Caki2 (cell line): ENCODE measurements at regions not wholly inside any gene's neighbourhood (a gene's known extent, or its start where the extent isn't known, plus 50 kb on each side); places are given as distances from the start of the nearest gene placed in this dataset.
A peak's percentile ranks its signal among the peaks of the same experiment; 100 is the strongest.
"Not testable (repeated sequence)": the region's sequence is repeated elsewhere in the genome, so short reads cannot be mapped to it uniquely, and the experiment has no call there.

Source experiments
- DNase-seq: peaks from one replicate; pipeline ENCODE4 v3.0.0-alpha.2; 2015; ENCODE audit warnings: low read depth
- in situ Hi-C: cut with HindIII; loops from 2 replicates; pipeline ENCODE4 v1.10.0; 2016; ENCODE audit warnings: low sequenced_read_pairs, low pct_unique_long_range_greater_than_20kb, mixed read lengths

DNA sequence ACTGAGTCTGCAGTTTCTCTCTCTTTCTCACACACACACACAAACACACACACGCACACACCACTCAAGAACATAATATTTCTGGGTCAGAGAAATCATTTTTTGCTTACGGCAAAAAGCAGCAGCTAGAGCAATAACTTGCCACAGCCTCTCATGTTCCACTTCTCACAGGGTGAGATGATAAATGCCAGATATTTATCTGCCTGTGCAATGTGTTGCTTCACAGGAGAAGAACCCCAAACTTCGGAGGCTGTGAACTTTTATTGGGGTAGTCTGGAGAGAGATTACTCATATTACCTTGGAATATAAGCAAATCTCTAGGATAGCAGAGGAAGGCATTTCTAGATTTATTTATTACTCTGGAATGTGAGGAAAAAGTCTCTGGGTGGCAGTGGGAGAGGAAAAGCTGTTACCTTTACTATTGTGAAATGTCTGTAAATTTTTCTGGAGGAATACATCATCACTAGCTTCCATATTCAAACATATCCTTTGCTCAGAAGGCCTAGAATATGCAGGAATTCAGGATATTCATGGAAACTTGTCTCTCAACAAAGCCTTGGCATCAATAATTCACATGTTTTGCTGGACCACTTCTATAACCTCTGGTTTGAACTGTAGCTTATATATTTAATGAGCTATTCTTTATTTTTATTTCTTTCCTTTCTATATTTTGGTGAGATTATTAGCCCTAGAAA lies 369.2 kb downstream of the NSUN3 start:
- no peak for DNase-seq
- in situ Hi-C loops, result no loop called here

DNA sequence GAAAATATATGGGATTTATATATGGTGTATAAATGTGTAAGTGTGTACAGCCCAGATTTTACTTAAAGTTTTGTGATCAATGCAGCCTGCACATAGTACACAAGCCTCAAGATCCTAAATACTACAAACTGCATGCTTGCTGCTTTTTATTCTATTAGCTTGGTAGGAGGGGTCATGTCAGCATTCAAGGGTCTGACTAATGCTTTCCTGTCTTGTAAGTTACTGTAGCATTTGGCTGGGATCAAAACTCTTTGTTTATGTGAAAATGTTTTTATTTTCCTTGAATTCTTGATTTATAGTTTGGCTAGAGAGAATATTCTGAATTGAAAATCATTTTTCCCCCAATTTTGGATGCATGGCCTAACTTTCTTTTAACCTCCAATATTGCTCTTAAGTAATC lies 370.9 kb downstream of the NSUN3 start:
- in situ Hi-C loops, result no loop called here

DNA sequence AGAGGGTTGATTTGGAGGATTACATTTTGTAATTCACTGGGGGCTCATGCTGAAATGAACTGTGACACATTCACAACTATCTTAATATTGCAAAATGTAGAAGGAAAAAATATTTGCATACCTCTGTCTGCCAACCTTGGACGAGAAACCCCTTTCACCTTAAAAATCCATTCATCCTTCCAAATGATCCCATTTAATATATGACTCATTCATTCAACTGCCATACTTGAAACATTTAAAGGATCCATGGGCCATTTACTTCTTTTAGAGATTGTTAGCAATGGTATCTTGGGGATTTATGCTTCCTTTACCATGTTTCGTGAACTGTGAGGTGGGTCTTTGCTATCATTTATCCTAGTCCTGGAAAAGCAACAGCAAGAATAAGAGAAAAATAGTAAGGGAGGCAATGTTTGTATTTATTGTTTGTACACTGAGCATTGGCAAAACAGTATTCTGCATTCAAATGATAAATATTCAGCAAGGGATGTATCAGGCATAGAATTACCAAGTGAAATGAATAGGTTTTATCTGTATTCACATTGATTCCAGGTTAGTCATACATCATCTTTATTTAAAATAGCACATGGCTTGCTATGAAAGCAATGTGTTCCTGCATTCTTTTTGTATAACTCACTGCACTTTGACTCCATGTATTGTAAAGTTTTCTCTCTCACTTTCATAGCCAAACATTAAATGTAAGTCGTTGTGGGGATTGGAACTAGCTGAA lies 378.1 kb downstream of the NSUN3 start:
- in situ Hi-C loops, result no loop called here

More for the DNA sequence above, 370.9 kb downstream of the NSUN3 start:
- no peak for DNase-seq

DNA sequence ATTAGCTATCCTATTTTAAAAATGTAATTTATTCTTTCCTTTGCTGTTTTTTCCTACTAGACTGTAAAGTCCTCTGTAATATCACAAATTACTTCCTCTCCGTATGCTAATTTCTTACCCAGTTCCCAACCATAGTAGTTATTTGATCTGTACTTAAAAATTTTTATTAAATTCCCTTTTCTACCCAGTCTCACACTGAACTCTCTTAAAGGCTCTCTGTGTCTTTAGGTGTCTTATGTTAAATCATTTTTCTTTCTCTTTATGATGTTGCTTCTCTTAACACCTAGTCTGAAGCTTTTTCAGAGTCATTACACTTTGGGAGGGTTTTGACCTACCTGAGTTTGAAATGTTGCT lies 378.6 kb downstream of the NSUN3 start:
- no peak for DNase-seq
- in situ Hi-C loops, result no loop called here

More for the DNA sequence above, 378.1 kb downstream of the NSUN3 start:
- peak; percentile 15 for DNase-seq

DNA sequence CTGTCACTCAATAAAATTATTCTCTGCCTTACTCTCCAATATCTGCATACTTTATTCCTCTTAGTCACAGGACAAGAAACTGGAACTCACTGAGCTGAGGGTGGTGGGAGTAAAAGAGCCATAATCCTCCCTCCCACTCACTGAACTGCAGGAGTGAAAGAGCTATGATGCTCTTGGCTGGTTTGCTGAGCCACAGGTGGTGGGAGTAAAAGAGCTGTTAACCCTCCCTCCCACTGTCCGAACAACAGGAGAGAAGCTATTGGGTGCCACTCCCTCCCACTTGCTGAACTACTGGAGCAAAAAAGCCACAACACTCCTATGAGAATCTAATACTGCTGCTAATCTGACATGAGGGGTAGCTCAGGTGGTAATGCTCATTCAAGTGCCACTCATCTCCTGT lies 391.0 kb downstream of the NSUN3 start:
- in situ Hi-C loops, result no loop called here
- DNase-seq, result no peak

DNA sequence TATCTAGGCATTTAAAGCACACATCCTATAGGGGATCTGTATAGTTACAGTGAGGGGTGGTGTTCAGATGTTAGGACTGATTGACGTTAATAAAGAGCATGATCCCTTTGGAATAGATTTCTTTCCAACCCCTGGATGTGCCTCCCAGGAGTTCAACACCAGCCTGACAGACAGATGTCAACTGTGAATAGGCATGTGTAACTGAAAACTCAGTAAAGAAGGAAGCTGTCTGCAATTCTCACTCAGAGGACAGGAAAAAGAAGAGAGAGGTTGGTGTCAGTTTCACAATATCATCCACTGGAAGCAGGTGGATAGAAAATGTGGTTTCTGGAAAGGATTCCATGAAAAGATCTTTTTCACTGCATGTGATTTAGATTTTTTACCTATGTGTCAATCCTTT lies 396.3 kb downstream of the NSUN3 start:
- in situ Hi-C loops, result no loop called here
- DNase-seq, result no peak

DNA sequence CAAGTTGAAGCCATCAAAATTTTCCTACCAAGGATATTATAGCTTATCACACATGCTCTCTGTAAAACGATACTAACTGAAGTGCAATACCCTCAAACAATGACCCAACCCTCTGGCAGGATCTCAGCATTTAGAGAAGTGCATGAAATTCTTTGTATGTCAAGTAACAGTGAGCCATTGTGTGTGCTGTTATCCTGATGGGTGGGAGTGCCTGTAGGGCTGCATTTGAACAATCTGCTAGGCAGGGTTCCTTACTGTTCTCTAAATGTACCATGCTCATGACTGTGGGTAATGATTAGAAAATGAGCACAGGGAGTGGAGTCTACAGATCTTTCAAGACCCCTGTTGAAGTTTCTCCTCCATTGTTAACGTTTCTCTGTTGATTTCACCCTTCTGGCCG lies 398.1 kb downstream of the NSUN3 start:
- no peak for DNase-seq
- in situ Hi-C loops, result no loop called here

DNA sequence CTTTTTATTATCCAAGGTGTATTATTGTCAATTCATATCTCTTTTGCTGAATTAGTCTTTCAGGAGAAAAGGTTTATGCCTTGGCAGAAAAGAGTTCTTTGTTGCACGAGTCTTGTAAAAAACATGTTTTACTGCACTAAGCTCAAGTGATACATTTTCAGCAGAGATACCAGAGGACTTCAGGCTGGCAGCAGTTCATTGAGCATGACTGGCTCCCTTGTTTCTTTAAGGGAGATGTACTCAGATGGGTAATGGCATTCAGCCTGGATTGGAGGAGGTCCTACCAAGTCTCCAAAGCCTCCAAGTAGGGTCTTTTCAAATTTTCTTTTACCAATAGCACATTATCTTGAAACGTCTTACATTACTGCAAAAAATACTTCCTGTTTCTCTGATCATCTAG lies 400.1 kb downstream of the NSUN3 start:
- no peak for DNase-seq
- in situ Hi-C loops, result no loop called here

- in situ Hi-C loops, result no loop called here
- DNase-seq, result no peak
These were observed 409.6 kb downstream of the NSUN3 start for GRCh38 chr3:94472511-94472910.

DNA sequence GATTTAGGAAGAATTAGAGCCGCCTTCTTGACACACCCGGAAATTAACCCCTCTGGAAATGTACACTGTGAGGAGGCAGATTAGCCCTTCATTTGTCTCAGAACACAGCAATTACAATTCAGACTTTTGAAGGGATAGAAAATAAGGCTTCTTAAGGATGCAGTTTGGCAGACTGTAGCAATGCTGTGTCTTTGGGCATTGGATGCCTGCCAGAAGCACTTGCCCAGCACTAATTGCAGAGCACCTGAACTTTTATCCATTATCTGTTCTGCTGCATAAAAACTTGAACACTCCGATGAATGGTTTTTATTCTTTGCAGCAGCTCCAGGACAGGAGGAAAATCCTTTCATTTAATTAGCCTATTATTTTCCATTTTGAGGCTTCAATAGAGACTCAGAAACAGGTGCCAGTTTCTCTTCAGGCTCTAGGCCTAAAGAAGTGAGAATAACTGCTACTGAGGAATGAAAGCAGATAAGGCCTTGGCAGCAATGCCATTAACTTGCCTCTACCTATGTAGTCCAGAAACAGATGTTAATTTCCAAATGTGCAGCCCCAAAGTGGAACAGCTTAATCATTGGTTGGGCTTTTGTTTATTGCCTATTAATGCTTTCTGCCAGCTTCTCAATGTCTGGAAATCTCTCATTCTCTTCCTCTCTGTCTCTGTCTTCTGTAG lies 418.5 kb downstream of the NSUN3 start:
- DNase-seq, result no peak
- in situ Hi-C loops, result no loop called here

DNA sequence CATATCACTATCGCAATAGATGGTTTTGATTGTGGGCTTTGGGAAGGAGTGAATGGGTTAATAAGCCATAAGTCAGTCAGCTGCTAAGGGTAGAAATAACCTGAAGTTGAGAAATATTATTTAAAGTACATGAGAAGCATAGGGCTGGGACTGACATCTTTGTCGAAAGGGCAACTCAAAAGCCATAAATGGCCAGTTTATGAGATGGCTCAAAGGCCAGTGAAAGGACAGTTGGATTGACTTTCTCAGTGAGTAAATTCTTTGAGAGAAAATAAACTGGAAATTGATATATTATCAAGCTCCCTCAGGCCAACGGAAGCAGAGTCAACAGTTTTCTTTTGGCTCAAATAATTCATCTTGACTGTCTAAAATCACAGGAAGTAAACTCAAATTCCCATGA lies 419.8 kb downstream of the NSUN3 start:
- in situ Hi-C loops, result no loop called here
- no peak for DNase-seq

DNA sequence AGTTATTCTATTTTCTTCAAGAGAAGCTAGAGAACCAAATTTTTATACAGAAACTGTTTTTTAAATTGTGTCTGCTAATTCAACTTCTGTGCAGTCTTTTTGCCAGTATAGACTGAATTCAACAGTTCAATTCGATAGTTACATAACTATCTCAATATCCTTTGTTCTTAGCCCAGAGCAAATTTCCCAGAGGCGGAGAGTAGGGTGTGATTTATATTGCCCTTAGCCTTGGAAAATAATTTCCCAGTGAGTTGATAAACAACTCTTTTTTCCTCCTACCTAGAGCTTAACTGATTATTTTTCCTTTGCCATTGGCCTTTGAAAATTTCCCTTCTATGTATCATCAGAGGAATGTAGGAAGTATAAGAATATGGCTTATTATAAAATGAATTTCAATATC lies 420.5 kb downstream of the NSUN3 start:
- no peak for DNase-seq
- in situ Hi-C loops, result no loop called here

DNA sequence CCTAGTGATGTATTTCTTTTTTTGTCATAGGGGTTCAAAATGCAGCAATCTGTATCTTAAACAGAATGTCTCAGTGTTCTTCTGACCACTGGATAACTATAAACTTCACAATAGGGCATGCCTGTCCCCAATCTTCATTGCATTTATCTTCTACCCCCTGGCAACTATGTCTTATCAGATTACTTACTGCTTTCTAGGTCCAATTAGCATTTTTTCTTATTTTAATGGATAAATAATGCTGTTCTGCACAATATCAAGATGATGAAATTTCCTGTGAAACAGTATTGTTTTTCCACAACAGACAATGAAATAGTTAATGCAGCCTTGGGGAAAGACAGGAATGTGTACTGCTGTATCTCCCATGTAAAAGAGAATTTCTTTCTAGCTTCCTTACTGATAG lies 432.1 kb downstream of the NSUN3 start:
- in situ Hi-C loops, result no loop called here

DNA sequence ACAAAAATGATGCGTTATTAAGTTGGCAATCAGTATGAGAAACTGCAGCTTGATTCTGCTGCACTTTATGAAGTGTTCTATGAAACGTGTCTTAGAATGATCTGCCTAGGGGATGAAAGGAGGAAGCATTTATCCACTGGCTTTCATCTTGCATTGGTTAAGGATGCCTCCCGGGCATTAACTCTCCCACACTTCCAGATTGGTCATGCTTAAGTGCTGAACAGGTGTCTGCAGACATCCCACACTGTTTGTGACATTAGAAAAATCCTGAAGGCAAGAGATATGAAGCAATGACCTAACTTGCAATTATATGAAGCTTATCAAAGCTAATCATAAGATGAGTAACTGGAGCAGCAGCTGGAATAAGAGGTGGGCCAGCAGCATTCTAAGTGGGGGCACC lies 437.3 kb downstream of the NSUN3 start:
- no peak for DNase-seq
- in situ Hi-C loops, result no loop called here

More for the DNA sequence above, 432.1 kb downstream of the NSUN3 start:
- no peak for DNase-seq

GRCh38 chr3:94507354-94507753 lies 444.5 kb downstream of the NSUN3 start:
- DNase-seq, in situ Hi-C loops: not testable (repeated sequence)

GRCh38 chr3:94512876-94513275 lies 450.0 kb downstream of the NSUN3 start:
- in situ Hi-C loops, result no loop called here
- DNase-seq, result no peak

DNA sequence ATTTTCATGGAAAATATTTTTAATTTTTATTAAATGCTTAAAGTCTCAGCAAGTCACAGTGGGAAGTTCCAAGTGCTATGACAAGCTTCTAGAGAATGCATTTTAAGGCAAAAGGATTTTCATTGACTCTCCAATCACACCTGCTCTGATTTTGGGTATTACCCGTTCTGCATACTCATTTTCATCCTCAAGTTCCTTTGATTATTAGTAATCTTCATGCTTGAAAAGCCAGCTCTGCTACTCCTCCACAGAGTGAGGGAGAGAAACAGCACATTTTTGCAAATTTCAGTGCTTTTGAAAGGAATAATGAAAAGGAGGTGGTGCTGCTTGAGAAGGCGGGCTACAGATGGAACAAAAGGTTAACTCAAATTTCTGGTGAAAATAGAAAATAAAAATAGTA lies 450.7 kb downstream of the NSUN3 start:
- in situ Hi-C loops, result no loop called here

GRCh38 chr3:94515983-94516382 lies 453.1 kb downstream of the NSUN3 start:
- in situ Hi-C loops, result no loop called here
- DNase-seq, result no peak

More for the DNA sequence above, 450.7 kb downstream of the NSUN3 start:
- no peak for DNase-seq

DNA sequence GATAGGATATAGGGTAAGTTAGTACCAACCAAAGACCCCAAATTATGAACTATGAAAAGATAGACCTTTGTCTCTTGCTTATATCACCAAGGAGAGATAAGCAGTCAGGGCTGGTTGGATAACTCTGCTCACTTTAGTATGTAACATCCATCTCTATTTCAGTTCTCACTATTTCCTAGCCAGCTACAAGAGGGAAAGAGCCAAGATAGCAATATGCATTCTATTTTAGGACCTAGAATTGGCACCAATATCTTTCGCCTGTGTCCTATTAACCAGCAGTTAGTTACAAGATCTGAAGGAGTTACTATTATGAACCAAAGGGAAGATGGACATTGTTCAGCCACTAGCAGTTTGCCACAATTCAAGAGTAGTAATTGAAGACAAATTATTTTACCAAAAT lies 457.5 kb downstream of the NSUN3 start:
- in situ Hi-C loops, result no loop called here
- DNase-seq, result no peak
